ENCODE measurements at regions not wholly inside any gene's neighbourhood (a gene's known extent, or its start where the extent isn't known, plus 50 kb on each side); places are given as distances from the start of the nearest gene placed in this dataset.

DNA sequence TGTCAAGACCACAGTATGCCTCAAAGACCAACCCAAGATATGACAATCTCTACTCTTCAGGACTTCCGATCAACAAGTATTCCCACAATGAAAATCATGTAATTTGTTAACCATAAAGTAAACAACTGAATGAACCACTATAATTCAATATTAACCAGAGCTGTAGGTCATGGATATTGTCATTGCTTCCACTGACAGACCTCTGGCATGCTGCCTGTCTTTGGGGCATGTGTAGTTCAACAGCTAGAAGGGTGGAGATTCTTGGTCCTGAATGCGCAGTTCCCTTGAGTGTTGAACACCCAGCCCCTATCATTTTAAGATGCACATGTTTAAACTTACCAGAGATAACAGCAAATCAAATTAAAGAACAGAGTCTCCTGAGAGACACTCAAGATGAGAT lies 283.0 kb downstream of the CEMIP2 start:
- CTCF ChIA-PET: no interaction called here
- POLR2A ChIA-PET: no interaction called here
- H3K4me3 ChIP-seq (ENCODE audit: low read depth, low read length): no peak overlapping the region
- no peak for DNase-seq (ENCODE audit: low read depth, low spot score)
- TF ChIP-seq, protein P1, sequence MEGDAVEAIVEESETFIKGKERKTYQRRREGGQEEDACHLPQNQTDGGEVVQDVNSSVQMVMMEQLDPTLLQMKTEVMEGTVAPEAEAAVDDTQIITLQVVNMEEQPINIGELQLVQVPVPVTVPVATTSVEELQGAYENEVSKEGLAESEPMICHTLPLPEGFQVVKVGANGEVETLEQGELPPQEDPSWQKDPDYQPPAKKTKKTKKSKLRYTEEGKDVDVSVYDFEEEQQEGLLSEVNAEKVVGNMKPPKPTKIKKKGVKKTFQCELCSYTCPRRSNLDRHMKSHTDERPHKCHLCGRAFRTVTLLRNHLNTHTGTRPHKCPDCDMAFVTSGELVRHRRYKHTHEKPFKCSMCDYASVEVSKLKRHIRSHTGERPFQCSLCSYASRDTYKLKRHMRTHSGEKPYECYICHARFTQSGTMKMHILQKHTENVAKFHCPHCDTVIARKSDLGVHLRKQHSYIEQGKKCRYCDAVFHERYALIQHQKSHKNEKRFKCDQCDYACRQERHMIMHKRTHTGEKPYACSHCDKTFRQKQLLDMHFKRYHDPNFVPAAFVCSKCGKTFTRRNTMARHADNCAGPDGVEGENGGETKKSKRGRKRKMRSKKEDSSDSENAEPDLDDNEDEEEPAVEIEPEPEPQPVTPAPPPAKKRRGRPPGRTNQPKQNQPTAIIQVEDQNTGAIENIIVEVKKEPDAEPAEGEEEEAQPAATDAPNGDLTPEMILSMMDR (IDR thresholded peaks at IDR 0.05; ENCODE audit: insufficient read depth, low read length, missing control alignments): no peak

DNA sequence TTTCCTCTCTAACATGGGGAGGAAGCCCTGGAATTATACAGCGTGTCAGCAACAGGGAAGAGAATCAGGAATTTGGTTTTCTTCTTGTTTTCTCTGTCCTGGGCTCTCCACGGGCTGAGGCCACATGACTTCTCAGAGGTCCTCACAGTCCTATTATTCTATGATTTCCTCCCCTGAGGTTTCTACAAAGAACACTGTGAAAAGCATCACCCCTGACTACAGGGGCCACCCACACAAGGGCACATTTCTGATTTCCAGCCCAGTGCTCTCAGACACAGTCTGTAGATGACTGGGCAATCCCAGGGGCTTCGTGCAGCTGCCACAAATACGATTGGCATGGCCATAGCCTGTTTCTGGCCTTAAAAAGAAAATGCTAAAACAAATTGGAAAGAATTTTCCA lies 284.9 kb downstream of the CEMIP2 start:
- DNase-seq (ENCODE audit: low read depth, low spot score): no peak
- no peak overlapping the region for H3K4me3 ChIP-seq (ENCODE audit: low read depth, low read length)
- ChIA-PET CTCF (no interaction called here), POLR2A (no interaction called here)
- TF ChIP-seq, protein P1 (IDR thresholded peaks at IDR 0.05; ENCODE audit: insufficient read depth, low read length, missing control alignments): no peak

DNA sequence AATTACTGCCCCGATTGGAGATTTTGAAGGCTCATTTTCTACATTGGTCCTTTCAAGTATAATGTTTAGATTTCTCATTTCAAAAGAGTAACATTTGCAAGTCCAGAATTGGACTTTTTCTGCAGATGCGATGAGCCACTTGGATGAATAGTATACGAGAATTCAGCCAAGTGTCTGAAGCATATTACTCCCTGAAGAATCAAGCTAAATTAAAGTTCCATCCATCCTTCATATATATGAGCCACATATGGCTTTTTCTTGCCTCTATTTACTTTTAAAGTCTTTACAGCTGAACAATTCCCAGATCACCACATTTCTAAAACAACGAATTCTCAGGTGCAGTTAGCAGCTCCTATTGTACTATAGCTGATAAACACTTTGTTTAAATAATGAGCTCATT lies 288.7 kb downstream of the CEMIP2 start:
- ChIA-PET POLR2A (no interaction called here), CTCF (no interaction called here)
- TF ChIP-seq, protein P1 (IDR thresholded peaks at IDR 0.05; ENCODE audit: insufficient read depth, low read length, missing control alignments): no peak
- no peak for DNase-seq (ENCODE audit: low read depth, low spot score)
- H3K4me3 ChIP-seq (ENCODE audit: low read depth, low read length): no peak overlapping the region

DNA sequence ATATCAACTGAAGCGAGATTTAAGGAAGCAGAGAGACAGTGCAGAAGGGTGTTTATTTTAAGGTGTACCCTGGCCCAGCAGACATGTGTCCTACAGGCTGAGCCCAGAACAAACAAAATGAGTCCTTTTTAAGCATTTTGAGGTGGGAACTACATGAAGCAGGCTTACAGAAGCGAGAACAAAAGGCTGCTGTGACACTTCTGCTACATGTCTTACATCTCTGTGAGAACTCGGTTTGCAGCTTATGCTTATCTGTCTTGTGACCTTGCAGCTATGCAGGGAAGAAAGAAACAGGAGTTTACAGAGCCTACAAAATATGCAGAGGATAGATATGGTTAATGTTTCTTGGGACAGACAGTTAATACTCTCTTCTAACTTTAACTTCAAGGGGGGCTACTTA lies 295.9 kb downstream of the CEMIP2 start:
- POLR2A ChIA-PET: no interaction called here
- no peak overlapping the region for H3K4me3 ChIP-seq (ENCODE audit: low read depth, low read length)
- CTCF ChIA-PET: no interaction called here
- no peak for DNase-seq (ENCODE audit: low read depth, low spot score)
- TF ChIP-seq, protein P1 (IDR thresholded peaks at IDR 0.05; ENCODE audit: insufficient read depth, low read length, missing control alignments): no peak

DNA sequence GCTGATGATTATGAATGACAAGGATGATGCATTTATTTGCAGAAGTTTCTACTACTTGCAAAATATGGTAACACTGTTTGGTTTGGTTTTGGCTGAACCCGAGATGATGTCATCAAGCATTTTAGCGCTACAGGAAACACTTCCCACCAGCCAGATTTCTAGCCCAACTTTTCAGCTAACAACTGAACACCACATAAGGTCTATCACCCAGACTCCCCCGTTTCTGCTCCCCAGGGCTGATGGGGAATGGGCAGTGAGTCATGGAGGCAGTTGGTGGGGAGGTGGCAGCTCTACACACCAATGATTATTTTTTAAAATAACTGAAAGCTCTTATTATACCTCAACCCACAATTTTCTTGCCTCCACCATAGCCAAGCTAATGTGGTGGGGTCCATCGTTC lies 302.9 kb downstream of the CEMIP2 start:
- POLR2A ChIA-PET: no interaction called here

DNA sequence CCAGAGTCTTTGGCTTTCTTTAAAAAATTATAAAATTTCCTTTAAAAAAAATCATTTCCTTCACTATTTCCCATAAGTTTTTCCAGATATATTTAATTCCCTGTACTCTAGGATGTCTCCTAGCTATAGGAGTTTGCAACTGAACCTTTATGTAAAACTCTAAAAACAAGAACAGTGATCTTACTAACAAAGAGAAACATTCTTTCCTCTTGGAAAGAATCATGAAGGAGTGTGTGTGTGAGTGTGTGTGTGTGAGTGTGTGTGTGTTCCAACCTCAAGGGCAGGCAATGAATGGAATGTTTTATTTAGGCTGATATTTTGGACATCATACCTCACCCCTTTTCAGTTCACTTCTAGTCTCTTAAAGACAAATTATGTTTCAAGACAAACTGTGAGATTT lies 309.2 kb downstream of the CEMIP2 start:
- H3K4me3 ChIP-seq (ENCODE audit: low read depth, low read length): no peak overlapping the region
- TF ChIP-seq, protein P1 (IDR thresholded peaks at IDR 0.05; ENCODE audit: insufficient read depth, low read length, missing control alignments): no peak
- CTCF ChIA-PET: no interaction called here
- POLR2A ChIA-PET: no interaction called here
- no peak for DNase-seq (ENCODE audit: low read depth, low spot score)

More for the DNA sequence above, 302.9 kb downstream of the CEMIP2 start:
- no peak for DNase-seq (ENCODE audit: low read depth, low spot score)
- H3K4me3 ChIP-seq (ENCODE audit: low read depth, low read length): no peak overlapping the region
- TF ChIP-seq, protein P1 (IDR thresholded peaks at IDR 0.05; ENCODE audit: insufficient read depth, low read length, missing control alignments): no peak
- CTCF ChIA-PET: no interaction called here

All from AG04449 (cell line).